ENCODE measurements at regions not wholly inside any gene's neighbourhood (a gene's known extent, or its start where the extent isn't known, plus 50 kb on each side); places are given as distances from the start of the nearest gene placed in this dataset.

- no peaks in the 10 kb centered on the region for H3K9me2 ChIP-seq (ENCODE audit: insufficient read depth)
- Mint-ChIP-seq H3K4me1 (0 out of 3 replicates have a peak, but pooled peaks cover under 1% of the 10 kb centered on the region), H3K36me3 (ENCODE audit: low read depth) (no peaks in the 10 kb centered on the region), H3K9me3 (no peaks in the 10 kb centered on the region), H3K27ac (no peak overlapping the region), H3K4me3 (no peak overlapping the region), H3K27me3 (ENCODE audit: insufficient read depth, low read depth, poor library complexity) (no peaks in the 10 kb centered on the region)
- no peaks in the 10 kb centered on the region for H3F3A ChIP-seq (replicated peaks; ENCODE audit: low read depth)
- no peaks in the 10 kb centered on the region for H3K79me2 ChIP-seq (replicated peaks; ENCODE audit: insufficient read depth)
- H4K20me1 ChIP-seq (replicated peaks; ENCODE audit: insufficient read depth): no peaks in the 10 kb centered on the region
- no peak overlapping the region for H3K4me3 ChIP-seq
- H3K27ac ChIP-seq (ENCODE audit: low read depth): no peak overlapping the region
- no peaks in the 10 kb centered on the region for H3K36me3 ChIP-seq (ENCODE audit: insufficient read depth)
- H2AFZ ChIP-seq: no peak overlapping the region
- ATAC-seq (no peak), DNase-seq (ENCODE audit: low spot score) (no peak)
- no peaks in the 10 kb centered on the region for H3K27me3 ChIP-seq (ENCODE audit: insufficient read depth)
- TF ChIP-seq POLR2AphosphoS5 (IDR thresholded peaks at IDR 0.05; ENCODE audit: low read depth): no peak
- H3K4me2 ChIP-seq: no peak overlapping the region
- H3K4me1 ChIP-seq (ENCODE audit: insufficient read depth): no peaks in the 10 kb centered on the region
These were observed 201.3 kb downstream of the RPIA start for GRCh38 chr2:88892788-88893187.

- Histone ChIP-seq H3K27ac (ENCODE audit: low read depth) (no peak overlapping the region), H3K4me2 (no peak overlapping the region), H2AFZ (no peak overlapping the region), H3F3A (replicated peaks; ENCODE audit: low read depth) (no peaks in the 10 kb centered on the region), H3K9me2 (ENCODE audit: insufficient read depth) (no peaks in the 10 kb centered on the region), H3K79me2 (replicated peaks; ENCODE audit: insufficient read depth) (no peaks in the 10 kb centered on the region), H3K27me3 (ENCODE audit: insufficient read depth) (no peaks in the 10 kb centered on the region; the same call in 1 of the 2 replicates), H4K20me1 (replicated peaks; ENCODE audit: insufficient read depth) (no peaks in the 10 kb centered on the region), H3K4me3 (no peak overlapping the region), H3K36me3 (ENCODE audit: insufficient read depth) (no peaks in the 10 kb centered on the region), H3K4me1 (ENCODE audit: insufficient read depth) (no peaks in the 10 kb centered on the region)
- H3K36me3 Mint-ChIP-seq (ENCODE audit: low read depth): no peaks in the 10 kb centered on the region
- ATAC-seq (no peak), DNase-seq (ENCODE audit: low spot score) (no peak)
- H3K4me3 Mint-ChIP-seq: no peak overlapping the region
- H3K27me3 Mint-ChIP-seq (ENCODE audit: insufficient read depth, low read depth, poor library complexity): no peaks in the 10 kb centered on the region
- H3K9me3 Mint-ChIP-seq: no peaks in the 10 kb centered on the region; the same call in 2 of the 3 replicates
- 0 out of 3 replicates have a peak, but pooled peaks cover 2% of the 10 kb centered on the region for H3K4me1 Mint-ChIP-seq
- H3K27ac Mint-ChIP-seq: no peak overlapping the region
- no peak for TF ChIP-seq ZNF114 (CRISPR knock-in tag; IDR thresholded peaks at IDR 0.05)
- no peak for TF ChIP-seq NANOG (IDR thresholded peaks at IDR 0.05; ENCODE audit: borderline replicate concordance)
- no peak for TF ChIP-seq ZNF462 (CRISPR knock-in tag; IDR thresholded peaks at IDR 0.05)
- TF ChIP-seq ETS1 (IDR thresholded peaks at IDR 0.05): no peak
- no peak for TF ChIP-seq STAT1 (IDR thresholded peaks at IDR 0.05; ENCODE audit: unreplicated experiment)
- no peak for TF ChIP-seq CTCF (conservative IDR thresholded peaks at IDR 0.05; ENCODE audit: low read depth in 2 of 2)
- no peak for TF ChIP-seq EZH2 (IDR thresholded peaks at IDR 0.05; ENCODE audit: low read depth, unreplicated experiment)
- TF ChIP-seq EZH2phosphoT487 (IDR thresholded peaks at IDR 0.05; ENCODE audit: unreplicated experiment): no peak
- no peak for TF ChIP-seq REST (IDR thresholded peaks at IDR 0.05; ENCODE audit: unreplicated experiment)
These were observed 205.5 kb downstream of the RPIA start for GRCh38 chr2:88896971-88897370.
